ENCODE measurements at regions not wholly inside any gene's neighbourhood (a gene's known extent, or its start where the extent isn't known, plus 50 kb on each side); places are given as distances from the start of the nearest gene placed in this dataset.

DNA sequence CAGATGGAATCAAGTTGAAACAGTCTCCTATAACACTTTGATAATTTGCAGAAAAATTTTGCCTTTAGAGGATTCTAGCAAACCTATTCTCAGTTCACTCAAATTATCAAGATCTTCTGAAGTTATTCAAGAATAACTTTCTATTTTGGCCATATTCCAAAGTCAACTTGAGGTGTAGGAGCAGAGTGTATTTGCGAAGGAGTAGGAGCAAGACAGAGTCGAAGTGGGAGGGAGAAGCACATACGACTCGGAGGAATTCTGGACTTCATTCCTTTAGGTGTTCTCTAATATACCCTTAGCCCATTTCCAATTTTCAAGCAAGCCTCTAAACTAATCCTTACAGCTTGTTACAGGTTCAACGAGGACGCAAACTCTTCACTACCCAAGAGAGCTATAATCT, 252.9 kb downstream of the GPM6A start (continued):
- TF ChIP-seq, protein P1, sequence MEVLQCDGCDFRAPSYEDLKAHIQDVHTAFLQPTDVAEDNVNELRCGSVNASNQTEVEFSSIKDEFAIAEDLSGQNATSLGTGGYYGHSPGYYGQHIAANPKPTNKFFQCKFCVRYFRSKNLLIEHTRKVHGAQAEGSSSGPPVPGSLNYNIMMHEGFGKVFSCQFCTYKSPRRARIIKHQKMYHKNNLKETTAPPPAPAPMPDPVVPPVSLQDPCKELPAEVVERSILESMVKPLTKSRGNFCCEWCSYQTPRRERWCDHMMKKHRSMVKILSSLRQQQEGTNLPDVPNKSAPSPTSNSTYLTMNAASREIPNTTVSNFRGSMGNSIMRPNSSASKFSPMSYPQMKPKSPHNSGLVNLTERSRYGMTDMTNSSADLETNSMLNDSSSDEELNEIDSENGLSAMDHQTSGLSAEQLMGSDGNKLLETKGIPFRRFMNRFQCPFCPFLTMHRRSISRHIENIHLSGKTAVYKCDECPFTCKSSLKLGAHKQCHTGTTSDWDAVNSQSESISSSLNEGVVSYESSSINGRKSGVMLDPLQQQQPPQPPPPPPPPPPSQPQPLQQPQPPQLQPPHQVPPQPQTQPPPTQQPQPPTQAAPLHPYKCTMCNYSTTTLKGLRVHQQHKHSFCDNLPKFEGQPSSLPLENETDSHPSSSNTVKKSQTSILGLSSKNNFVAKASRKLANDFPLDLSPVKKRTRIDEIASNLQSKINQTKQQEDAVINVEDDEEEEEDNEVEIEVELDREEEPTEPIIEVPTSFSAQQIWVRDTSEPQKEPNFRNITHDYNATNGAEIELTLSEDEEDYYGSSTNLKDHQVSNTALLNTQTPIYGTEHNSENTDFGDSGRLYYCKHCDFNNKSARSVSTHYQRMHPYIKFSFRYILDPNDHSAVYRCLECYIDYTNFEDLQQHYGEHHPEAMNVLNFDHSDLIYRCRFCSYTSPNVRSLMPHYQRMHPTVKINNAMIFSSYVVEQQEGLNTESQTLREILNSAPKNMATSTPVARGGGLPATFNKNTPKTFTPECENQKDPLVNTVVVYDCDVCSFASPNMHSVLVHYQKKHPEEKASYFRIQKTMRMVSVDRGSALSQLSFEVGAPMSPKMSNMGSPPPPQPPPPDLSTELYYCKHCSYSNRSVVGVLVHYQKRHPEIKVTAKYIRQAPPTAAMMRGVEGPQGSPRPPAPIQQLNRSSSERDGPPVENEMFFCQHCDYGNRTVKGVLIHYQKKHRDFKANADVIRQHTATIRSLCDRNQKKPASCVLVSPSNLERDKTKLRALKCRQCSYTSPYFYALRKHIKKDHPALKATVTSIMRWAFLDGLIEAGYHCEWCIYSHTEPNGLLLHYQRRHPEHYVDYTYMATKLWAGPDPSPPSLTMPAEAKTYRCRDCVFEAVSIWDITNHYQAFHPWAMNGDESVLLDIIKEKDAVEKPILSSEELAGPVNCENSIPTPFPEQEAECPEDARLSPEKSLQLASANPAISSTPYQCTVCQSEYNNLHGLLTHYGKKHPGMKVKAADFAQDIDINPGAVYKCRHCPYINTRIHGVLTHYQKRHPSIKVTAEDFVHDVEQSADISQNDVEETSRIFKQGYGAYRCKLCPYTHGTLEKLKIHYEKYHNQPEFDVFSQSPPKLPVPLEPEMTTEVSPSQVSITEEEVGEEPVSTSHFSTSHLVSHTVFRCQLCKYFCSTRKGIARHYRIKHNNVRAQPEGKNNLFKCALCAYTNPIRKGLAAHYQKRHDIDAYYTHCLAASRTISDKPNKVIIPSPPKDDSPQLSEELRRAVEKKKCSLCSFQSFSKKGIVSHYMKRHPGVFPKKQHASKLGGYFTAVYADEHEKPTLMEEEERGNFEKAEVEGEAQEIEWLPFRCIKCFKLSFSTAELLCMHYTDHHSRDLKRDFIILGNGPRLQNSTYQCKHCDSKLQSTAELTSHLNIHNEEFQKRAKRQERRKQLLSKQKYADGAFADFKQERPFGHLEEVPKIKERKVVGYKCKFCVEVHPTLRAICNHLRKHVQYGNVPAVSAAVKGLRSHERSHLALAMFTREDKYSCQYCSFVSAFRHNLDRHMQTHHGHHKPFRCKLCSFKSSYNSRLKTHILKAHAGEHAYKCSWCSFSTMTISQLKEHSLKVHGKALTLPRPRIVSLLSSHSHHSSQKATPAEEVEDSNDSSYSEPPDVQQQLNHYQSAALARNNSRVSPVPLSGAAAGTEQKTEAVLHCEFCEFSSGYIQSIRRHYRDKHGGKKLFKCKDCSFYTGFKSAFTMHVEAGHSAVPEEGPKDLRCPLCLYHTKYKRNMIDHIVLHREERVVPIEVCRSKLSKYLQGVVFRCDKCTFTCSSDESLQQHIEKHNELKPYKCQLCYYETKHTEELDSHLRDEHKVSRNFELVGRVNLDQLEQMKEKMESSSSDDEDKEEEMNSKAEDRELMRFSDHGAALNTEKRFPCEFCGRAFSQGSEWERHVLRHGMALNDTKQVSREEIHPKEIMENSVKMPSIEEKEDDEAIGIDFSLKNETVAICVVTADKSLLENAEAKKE (CRISPR knock-in tag; IDR thresholded peaks at IDR 0.05): no peak
- TF ChIP-seq EZH2phosphoT487 (IDR thresholded peaks at IDR 0.05; ENCODE audit: unreplicated experiment) (no peak), NANOG (IDR thresholded peaks at IDR 0.05; ENCODE audit: borderline replicate concordance) (no peak), CREB1 (CRISPR knock-in tag; IDR thresholded peaks at IDR 0.05; ENCODE audit: low read depth) (no peak), ZNF331 (CRISPR knock-in tag; IDR thresholded peaks at IDR 0.05; ENCODE audit: low read depth) (no peak), POLR2AphosphoS5 (IDR thresholded peaks at IDR 0.05; ENCODE audit: low read depth) (no peak), ZNF114 (CRISPR knock-in tag; IDR thresholded peaks at IDR 0.05) (no peak), JUNB (IDR thresholded peaks at IDR 0.05; ENCODE audit: unreplicated experiment) (no peak)
- TF ChIP-seq, protein P2, sequence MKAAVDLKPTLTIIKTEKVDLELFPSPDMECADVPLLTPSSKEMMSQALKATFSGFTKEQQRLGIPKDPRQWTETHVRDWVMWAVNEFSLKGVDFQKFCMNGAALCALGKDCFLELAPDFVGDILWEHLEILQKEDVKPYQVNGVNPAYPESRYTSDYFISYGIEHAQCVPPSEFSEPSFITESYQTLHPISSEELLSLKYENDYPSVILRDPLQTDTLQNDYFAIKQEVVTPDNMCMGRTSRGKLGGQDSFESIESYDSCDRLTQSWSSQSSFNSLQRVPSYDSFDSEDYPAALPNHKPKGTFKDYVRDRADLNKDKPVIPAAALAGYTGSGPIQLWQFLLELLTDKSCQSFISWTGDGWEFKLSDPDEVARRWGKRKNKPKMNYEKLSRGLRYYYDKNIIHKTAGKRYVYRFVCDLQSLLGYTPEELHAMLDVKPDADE (IDR thresholded peaks at IDR 0.05): no peak
- TF ChIP-seq, protein P3, sequence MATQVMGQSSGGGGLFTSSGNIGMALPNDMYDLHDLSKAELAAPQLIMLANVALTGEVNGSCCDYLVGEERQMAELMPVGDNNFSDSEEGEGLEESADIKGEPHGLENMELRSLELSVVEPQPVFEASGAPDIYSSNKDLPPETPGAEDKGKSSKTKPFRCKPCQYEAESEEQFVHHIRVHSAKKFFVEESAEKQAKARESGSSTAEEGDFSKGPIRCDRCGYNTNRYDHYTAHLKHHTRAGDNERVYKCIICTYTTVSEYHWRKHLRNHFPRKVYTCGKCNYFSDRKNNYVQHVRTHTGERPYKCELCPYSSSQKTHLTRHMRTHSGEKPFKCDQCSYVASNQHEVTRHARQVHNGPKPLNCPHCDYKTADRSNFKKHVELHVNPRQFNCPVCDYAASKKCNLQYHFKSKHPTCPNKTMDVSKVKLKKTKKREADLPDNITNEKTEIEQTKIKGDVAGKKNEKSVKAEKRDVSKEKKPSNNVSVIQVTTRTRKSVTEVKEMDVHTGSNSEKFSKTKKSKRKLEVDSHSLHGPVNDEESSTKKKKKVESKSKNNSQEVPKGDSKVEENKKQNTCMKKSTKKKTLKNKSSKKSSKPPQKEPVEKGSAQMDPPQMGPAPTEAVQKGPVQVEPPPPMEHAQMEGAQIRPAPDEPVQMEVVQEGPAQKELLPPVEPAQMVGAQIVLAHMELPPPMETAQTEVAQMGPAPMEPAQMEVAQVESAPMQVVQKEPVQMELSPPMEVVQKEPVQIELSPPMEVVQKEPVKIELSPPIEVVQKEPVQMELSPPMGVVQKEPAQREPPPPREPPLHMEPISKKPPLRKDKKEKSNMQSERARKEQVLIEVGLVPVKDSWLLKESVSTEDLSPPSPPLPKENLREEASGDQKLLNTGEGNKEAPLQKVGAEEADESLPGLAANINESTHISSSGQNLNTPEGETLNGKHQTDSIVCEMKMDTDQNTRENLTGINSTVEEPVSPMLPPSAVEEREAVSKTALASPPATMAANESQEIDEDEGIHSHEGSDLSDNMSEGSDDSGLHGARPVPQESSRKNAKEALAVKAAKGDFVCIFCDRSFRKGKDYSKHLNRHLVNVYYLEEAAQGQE (IDR thresholded peaks at IDR 0.05; ENCODE audit: unreplicated experiment): no peak

All from GM23338 (cell line).